A549 (cell line): ENCODE measurements at regions not wholly inside any gene's neighbourhood (a gene's known extent, or its start where the extent isn't known, plus 50 kb on each side); places are given as distances from the start of the nearest gene placed in this dataset.

Source experiments
- CTCF ChIP-seq: fragments of >200 bp; sonication (Bioruptor Twin); formaldehyde crosslinking; IDR thresholded peaks from 3 replicates; pipeline ENCODE4 v1.5.1; 2016
- ZNF302 ChIP-seq: fragments of 250-450 bp; sonication (Bioruptor Pico); IDR thresholded peaks from 2 replicates; pipeline ENCODE4 v1.9.0; 2021; ENCODE audit warnings: inconsistent platforms, mild to moderate bottlenecking, moderate library complexity
- TF ChIP-seq, protein P1 (sequence below): fragments of >200 bp; sonication (Bioruptor Twin); formaldehyde crosslinking; IDR thresholded peaks from 3 replicates; pipeline ENCODE4 v1.6.1; 2016

GRCh38 chr6:141540207-141540606 lies 592.5 kb upstream of the GJE1 start:
- TF ChIP-seq, protein P1, sequence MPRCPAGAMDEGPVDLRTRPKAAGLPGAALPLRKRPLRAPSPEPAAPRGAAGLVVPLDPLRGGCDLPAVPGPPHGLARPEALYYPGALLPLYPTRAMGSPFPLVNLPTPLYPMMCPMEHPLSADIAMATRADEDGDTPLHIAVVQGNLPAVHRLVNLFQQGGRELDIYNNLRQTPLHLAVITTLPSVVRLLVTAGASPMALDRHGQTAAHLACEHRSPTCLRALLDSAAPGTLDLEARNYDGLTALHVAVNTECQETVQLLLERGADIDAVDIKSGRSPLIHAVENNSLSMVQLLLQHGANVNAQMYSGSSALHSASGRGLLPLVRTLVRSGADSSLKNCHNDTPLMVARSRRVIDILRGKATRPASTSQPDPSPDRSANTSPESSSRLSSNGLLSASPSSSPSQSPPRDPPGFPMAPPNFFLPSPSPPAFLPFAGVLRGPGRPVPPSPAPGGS: no peak
- TF ChIP-seq CTCF (no peak), ZNF302 (CRISPR knock-in tag) (no peak)
